GM18861 (cell line): ENCODE measurements at regions not wholly inside any gene's neighbourhood (a gene's known extent, or its start where the extent isn't known, plus 50 kb on each side); places are given as distances from the start of the nearest gene placed in this dataset.

Experiments
- ATAC-seq: cut with Tn5 transposase; IDR thresholded peaks from one replicate; pipeline ENCODE4 v1.9.1; 2021; ENCODE audit not compliant: unreplicated experiment

DNA sequence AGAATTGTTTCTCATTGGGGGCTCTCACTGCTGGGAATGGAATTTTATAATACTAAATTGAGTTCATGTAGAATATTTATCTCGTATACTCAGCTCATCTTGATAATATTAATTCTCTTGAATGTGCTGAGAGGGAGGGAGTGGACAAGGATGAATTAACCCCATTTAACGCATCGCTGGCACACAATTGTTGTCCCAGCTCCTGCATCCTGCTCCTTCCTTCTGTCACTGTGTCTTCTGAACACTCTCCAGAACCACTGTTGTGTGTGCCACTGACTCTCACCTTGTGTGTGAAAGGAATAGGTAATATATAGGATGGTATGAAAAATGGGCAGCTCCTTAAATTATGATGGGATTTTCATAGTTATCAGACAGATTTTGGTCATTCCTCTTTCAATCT lies 267.3 kb downstream of the MTRR start:
- no peak for ATAC-seq

DNA sequence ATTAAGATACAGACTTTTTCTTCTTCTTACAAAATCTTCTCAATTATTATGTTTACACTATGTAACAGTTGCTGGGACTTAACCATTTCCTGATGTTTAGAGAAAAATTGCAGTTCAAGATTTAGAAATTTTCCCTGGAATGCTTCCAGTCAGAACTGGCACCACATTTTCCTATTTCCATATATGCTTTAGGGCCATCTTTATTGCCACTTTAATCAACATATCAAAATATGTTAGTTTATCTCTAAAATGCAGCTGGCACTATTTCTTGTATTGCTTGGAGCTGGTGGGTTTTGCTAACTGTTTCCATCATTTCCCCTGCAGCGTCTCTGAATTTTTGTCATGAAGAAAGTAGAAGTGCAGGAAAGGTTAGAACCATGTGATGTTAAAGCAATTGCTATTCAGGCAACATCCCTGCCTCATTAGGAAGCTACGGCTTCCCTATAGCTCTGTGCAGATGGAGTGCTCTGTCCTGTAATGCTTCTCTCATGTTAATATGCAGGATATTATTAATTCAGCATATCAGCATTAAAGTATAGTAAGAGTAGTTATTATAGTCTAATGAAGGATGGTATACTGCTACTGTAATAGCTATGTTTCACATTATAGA lies 269.1 kb downstream of the MTRR start:
- ATAC-seq, result no peak

DNA sequence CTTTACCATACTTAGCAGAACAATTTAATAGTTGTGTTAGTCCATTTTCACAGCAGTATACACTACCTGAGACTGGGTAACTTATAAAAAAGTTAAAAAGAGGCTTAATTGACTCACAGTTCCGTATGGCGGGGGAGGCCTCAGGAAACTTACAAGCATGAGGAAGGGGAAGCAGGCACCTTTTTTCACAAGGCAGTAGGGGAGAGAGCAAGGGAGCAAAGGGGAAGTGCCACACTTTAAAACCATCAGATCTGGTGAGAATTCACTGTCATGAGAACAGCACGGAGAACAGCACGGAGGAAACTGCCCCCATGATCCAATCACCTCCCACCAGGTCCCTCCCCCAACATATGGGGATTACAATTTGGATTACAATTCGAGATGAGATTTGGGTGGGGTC lies 269.9 kb downstream of the MTRR start:
- no peak for ATAC-seq

DNA sequence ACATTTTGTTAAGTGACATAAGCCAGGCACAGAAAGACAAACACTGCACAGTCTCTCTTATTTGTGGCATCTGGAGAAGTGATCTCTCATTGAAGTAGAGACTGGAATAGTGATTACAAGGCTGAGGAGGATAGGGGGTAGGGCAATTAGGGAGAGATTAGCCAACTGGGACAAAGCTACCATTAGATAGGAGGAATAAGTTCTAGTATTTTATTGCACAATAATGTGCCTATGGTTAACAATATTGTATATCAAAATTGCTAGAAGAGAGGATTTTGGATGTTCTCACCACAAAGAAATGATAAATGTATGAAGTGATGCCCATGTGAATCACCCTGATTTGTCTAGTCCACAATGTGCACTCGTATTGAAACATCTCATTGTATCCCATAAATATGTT lies 281.8 kb downstream of the MTRR start:
- no peak for ATAC-seq

DNA sequence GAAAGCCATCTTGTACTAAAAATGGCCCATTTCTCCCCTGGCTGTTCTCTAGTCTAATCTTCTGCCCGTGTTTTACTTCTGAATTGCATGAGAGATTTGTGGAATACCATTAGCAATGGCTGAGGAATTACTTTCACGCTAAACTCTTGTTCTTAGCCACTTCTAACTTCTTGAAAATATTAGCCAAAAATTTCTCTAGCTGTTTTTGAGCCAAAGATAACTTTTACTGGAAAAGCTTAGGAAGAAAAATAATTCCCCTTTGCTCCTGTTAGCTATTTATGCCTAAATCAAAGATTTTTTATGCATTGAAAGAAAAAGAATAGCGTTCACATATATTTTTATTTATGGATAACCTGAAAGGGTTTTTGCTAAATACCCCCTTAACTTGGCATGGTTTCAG lies 287.8 kb downstream of the MTRR start:
- ATAC-seq, result no peak

DNA sequence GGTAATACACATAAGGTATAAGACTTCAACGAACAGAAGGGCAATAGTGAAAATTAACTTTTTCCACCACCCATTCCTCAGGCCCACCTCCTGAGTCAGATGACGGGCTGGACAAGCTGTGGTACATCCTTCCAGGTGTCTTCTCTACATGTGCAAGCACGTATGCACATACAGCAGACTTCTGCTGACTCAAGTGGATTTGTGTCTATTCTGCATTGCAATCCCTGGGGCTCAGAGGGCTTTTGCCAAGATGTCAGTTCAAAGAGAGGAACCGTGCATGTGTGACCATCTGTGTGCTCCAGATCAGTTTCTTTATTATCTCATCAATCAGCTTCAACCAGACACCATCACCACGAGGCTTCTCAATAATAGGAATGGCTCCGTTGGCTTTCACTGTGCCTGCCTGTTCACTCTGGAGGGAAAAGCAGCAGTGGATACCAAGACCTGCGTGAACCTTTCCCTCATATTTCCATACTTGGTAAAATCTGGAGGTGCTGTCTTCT lies 288.4 kb downstream of the MTRR start:
- ATAC-seq, result no peak

DNA sequence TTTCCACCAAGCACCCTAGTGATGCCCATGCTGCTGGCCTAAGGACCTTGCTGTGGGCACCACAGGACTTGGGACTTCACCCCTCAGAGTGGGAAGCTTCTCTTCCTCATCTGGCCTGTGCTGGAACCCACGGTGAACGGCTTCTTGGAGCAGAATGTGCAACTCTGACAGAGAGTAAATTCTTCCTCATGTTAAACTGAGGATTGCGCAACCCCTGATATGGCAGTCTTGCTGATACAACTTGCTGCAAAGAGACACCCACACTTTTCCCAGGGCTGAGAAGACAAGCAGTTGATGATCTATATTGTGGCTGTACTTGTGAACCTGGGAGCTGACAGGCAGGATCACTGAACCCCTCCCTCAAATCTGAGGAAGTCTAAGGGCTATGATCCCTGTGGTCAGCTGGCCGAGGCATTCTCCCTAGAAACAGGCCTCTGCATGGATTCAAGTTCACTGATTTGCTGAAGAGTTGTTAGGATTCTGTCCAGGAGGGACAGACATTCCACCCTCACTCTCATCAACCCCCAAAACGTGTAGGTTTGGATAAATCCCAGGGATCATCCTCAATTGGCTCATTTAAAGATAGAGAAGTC lies 307.2 kb downstream of the MTRR start:
- no peak for ATAC-seq

DNA sequence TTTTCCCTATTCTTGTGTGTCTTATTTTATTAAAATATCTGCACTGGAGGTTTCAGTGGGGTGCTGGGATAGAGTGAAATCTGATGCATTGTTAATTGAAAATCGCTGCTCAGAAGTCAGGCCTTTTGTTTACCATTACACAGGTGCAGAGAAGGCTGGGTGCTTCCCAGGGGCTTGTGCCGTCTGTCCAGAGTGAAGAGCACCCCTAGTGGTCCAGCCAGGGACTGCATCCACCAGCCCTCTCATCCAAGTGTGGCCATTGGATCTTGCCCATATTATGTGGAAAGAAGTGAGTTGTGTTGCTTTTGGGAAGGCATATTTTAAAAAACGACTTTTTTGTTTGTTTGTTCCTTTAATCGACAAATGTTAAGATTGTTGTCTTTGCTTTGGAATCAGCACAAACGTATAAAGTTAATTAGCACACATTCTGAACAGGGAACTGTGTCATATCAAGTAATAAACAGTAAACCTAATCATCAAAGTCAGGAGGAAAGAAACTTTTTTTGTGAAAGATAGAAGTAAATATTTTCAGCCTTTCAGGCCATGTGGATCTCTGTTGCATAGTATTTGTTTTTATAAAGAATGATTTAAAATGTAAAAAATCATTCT lies 315.6 kb downstream of the MTRR start:
- peak; percentile 87 for ATAC-seq

DNA sequence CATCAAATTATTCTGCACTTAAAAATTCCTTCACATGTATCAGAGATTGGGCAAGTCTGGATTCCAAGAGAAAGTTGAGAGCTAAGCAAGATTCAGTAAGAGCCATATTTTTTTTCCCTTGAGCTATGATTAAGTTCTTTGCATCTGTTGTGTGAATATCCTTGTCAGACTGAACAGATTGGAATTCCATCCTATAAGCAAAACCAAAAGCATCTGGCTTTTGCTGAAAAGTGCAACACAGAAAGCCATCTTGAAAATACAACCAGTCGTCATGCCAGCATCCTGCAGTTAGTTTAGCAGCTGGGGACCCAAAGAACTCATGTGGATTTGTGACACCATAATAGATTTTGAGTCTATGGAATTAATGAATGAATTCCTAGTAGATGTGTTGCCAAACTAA lies 316.9 kb downstream of the MTRR start:
- no peak for ATAC-seq

DNA sequence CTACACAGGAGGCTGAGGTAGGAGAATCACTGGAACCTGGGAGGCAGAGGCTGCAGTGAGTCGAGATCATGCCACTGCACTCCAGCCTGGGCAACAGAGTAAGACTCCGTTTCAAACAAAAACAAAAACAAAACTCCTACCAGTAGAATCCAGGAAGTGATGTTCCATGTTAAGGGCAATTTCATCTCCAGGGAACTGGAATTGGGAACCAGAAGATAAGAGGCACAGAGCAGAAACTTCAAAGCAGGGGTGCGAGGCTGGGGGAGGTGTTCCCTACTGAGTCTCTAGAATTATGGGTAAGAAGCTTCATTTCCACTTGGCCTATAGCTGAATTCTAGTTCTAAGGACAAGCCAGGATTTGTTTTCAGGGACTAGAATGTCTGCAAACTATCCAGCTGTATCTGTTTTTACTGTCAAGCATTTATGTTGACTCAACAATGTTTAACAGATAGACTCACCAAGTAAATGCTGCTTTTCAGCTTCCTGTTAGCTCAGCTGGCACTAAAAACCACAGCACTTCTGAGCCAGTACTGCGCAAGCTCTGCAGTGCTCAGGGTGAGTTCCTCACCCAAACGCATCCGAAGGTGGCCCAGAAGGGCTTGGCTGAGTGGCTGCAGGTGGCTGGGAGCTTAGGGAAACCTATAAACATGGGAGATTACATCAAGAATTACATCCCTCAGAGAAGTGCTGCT lies 320.1 kb downstream of the MTRR start:
- ATAC-seq, result no peak

DNA sequence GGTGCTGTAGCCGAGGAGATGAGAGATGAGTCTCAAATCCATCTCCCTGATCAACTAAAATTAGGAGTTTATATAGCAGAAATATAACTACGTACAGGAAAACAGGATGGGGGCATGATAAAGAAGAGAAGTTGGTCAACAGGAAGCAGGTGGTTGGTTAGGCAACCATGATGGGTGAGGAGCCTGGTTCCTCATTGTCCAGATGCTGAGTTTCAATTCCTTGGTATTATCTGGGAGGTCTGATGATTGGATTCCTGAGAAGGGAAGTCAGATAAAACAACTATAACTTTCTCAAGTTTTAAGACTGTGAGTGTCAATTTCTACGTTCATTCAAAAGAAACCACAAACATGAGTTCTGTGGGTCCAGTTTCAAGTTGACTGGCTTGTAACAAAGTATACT lies 323.9 kb downstream of the MTRR start:
- ATAC-seq, result no peak

DNA sequence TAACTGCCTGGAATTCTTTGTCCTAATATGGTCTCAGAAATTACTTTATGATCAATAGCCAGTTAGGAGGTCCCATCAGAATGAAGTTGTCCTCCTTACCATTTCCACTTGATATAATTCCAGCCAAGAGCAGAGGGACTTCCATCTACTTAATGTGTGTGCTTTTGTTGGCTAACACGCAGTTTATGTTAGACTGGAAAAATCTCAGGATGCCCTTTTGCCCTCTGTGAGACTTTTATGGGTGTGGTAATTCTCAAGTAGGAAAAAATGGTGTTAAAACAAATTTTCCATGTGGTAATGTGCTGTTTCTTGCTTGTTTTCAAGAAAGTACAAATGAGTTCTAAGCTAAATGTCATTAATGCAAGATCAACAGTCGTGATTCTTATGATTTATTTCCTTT lies 327.1 kb downstream of the MTRR start:
- ATAC-seq, result no peak

DNA sequence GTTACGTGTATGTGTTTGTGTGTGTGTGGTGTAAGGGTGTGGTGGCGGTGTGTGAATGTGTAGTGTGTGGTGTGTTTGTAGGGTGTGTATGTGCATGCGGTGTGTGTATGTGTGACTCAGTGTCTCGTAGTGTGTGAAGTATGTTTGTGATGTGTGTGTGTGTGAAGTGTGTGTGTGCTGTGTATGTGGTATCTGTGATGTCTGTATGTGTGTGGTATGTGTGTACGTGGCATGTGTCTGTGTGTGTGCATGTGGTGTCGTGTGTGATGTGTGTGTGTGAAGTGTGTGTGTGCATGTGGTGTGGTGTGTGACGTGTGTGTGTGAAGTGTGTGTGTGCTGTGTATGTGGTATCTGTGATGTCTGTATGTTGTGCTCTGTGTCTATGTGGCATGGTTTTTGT lies 339.4 kb downstream of the MTRR start:
- no peak for ATAC-seq

DNA sequence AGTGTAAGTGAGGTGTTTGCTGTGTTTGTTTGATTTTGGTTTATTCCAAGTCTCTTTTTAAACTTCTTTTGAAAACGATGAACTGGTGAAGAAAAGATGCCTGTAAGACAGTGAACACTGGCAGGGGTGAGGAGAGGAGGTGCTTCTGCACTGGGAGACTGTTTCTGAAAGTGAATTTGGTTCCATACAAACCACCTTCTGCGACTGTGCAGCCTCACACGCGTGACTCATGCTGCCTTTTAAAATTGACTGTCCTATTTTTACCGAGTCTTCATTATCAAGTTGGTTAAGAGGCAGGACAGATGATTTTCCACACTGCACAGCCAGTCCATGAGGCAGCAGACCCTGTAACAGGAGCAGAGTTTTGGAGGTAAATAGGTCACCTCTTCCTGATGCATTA lies 340.6 kb downstream of the MTRR start:
- no peak for ATAC-seq

DNA sequence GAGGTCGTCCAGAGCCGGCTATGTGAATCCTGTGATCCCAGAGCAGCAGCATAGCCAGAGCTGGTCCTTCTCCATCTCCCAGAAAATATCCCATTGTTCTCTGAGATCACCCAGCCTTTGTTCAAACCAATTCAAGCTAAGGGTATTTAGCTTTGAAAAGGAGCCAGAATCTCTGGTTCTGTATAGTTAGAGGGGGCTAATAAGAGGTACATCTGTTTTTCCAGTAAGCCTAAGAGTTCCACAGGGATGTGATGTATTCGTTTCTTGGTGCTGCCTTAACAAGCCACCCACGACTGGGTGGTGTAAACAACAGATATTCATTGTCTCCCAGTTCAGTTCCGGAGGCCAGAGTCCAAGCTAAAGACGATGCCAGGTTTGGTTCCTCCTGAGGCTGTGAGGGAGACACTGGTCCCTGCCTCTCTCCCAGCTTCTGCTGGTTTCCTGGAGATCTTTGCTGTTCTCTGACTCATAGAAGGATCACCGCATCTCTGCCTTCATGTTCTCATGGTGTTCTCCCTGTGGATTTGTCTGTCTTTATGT lies 344.8 kb downstream of the MTRR start:
- no peak for ATAC-seq

DNA sequence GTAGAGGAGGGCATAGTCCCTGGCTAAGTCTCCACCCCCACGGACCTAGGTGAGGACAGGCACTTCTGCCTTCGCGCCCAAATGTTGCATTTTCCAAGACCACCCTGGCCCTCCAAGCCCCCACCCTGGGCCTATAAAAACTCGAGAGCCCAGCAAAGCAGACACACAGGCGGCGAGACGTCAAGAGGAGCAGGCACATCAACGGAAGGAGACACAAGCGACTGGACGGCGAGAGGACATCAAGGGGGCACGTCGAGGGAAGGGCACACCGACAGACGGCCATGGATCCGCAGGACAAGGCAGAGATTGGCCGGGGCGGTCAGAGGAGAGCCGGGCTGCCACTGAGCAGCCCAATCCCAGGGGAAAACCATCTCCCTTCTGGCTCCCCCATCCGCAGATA lies 348.0 kb downstream of the MTRR start:
- no peak for ATAC-seq

DNA sequence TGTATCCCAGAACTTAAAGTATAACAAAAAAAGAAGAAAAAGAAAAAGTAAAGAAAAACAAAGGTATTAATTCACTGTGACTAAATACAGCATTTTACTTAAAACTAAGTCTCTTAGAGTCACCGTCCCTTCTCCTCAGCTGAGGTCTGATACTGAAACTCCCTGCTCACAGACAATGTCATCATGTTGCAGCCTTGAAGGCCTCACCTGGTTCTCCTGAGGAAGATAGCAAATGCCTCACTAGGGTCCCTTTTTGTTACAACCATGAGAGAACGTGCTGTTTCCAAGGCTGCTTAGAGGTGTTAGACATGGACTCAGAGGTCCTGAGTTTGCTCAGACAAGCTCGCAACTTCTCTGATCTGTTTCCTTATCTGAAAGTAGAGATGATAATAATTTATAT lies 357.2 kb downstream of the MTRR start:
- ATAC-seq, result no peak

DNA sequence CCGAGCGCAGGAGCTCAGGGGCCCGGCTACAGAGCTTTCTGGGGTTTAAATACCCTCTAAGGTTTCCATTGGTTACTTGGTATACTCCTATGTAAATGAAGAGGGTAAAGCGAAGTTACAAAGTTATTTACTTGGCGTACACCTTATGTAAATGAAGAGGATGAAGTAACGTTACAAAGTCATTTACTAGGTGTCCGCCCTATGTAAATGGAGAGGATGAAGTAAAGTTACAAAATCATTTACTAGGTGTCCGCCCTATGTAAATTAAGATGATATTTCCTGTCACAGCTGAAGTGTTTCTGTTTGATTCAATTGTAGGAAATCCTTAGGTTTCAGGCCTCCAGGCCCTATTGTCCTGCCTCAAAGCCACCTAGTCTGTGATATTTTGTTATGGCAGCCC lies 358.2 kb downstream of the MTRR start:
- ATAC-seq, result no peak

DNA sequence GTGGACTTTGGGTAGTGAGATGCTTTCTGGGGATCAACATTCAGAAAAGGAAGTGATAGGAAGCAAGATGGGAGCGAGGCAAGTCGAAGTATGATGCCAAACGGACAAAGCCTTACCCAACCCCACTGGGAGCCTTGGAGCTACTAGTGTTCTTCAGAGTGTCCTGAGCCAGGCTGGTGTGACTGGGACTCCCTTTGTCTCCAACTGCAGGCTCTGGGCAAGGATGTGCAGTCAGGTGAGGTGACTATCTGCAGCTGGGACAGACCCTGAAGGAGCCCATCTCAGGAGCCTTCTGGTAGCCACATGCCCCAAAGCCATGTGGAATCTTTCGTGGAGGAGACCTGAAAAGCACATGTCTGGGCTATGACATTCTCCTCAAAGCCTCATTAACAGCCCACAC lies 360.6 kb downstream of the MTRR start:
- no peak for ATAC-seq

DNA sequence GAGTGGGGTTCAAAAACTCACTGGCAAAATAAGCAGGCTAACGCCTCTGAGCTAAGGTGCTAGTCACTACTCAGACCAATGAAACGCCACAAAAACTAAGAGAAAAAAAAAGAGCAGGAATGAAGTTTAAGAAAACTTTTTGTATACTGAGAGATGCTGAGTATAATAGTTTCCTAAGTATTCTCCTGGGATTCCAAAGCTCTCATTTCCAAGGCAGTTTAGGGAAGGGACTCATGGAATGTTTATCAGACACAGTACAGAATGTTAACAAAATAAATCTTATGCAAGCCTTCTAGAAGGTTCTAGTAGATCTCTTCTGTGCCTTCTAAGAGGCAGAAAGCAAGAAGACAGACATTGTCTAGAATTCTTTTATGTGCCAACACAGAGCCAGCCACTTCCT lies 361.9 kb downstream of the MTRR start:
- ATAC-seq, result no peak

DNA sequence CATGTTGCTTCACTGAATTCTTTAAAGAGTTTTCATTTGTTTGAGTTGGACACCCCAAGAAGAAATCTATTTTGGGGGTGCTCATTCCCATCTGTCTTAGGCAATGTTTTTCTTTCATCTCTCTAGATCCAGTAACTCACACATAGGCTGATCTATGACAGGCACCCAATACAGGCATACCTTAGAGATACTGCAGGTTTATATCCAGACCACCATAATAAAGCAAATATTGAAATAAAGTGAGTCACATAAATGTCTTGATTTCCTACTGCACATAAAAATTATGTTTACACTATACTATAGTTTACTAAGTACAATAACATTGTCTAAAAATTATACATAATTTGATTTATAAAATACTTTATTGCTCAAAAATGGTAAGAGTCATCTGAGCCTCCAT lies 364.5 kb downstream of the MTRR start:
- no peak for ATAC-seq

DNA sequence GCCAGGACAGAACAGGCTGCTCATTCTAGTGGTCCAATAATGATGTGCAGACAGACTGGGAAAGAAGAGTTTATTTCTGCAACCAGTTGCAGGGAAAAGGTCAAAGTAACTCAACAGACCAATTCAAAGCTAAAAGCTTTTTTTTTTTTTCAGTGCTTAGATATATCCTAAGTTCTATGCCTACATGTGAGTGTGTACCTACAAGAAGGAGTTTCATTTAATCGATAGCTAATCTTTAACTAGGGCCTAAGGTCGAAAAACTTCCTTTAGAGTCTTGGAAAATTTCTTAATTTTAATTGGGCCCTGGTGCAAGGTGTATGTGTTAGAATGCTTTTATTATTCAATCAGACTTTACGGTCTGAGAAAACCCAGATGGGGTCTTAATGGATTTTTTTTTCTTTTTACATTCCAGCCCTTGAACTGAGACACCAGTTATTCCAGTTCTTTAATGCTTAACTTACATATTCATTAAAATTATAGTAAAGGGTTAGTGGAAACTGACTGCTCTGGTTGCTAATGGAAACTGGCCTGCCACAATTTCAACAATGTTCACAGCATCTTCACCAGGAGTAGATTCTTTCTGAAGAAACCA lies 365.3 kb downstream of the MTRR start:
- no peak for ATAC-seq
